ENCODE measurements at regions not wholly inside any gene's neighbourhood (a gene's known extent, or its start where the extent isn't known, plus 50 kb on each side); places are given as distances from the start of the nearest gene placed in this dataset.
A peak's percentile ranks its signal among the peaks of the same experiment; 100 is the strongest.
"Not testable (repeated sequence)": the region's sequence is repeated elsewhere in the genome, so short reads cannot be mapped to it uniquely, and the experiment has no call there.

DNA sequence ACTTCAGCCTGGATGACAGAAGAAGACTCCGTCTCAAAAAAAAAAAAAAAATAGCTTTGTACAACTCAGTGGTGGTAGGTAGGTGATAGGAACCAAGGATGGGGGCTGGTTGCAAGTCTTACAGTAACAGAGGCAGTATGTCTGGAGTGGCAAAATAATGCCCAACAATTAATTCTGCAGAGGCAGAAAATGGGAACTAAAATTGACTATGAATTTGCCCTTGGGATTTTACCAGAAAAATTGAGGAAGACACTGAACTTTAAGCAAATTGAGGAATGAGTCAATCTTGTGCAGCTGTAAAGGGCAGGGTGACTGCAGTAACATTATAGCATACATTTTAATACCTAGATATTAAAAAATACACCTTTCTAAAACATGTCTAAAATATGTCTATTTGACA lies 116.1 kb upstream of the FOXN2 start:
- Histone ChIP-seq H3K79me2 (ENCODE audit: insufficient read depth, low read length) (no peaks in the 10 kb centered on the region), H3K36me3 (ENCODE audit: insufficient read depth, low read length) (no peaks in the 10 kb centered on the region), H4K20me1 (ENCODE audit: insufficient read depth, low read length) (no peaks in the 10 kb centered on the region), H2AFZ (ENCODE audit: low read length) (no peak overlapping the region), H3K4me1 (ENCODE audit: insufficient read depth, low read length) (peaks cover 3% of the 10 kb centered on the region), H3K9me3 (ENCODE audit: low read depth, low read length) (no peaks in the 10 kb centered on the region), H3K27ac (ENCODE audit: low read depth, low read length) (no peak overlapping the region), H3K4me2 (ENCODE audit: insufficient read depth, low read length) (no peak overlapping the region), H3K27me3 (ENCODE audit: insufficient read depth, low read length) (no peaks in the 10 kb centered on the region), H3K4me3 (ENCODE audit: insufficient read depth, low read length) (no peak overlapping the region)
- no peak for TF ChIP-seq CTCF (IDR thresholded peaks at IDR 0.05; ENCODE audit: extremely low read depth, low read depth, low read length)
- no peak for DNase-seq (ENCODE audit: insufficient read length, low spot score, missing footprints)

DNA sequence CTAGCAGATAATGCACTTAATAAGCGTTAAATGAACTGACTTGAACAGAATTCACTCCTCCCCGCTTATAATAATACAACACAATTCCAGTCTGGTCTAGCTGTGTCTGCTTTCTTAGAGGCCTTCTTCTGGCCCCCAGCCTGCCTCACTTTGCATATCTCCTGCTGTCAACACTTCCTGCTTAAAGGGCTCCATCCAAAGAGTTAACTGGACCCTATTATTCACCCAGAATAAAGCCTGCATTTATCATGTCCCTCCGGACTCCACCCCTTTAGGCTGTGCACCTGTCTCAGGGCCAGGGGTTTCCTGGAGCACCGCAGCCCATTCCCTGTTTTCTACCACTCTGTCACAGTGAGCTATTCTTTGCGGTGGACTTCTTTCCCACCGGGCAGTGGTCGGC lies 115.4 kb upstream of the FOXN2 start:
- H3K36me3 ChIP-seq (ENCODE audit: insufficient read depth, low read length), result no peaks in the 10 kb centered on the region
- no peaks in the 10 kb centered on the region for H3K9me3 ChIP-seq (ENCODE audit: low read depth, low read length)
- no peak overlapping the region for H3K4me3 ChIP-seq (ENCODE audit: insufficient read depth, low read length)
- no peaks in the 10 kb centered on the region for H4K20me1 ChIP-seq (ENCODE audit: insufficient read depth, low read length)
- no peak for TF ChIP-seq CTCF (IDR thresholded peaks at IDR 0.05; ENCODE audit: extremely low read depth, low read depth, low read length)
- H3K27ac ChIP-seq (ENCODE audit: low read depth, low read length), result no peak overlapping the region
- H2AFZ ChIP-seq (ENCODE audit: low read length), result no peak overlapping the region
- no peaks in the 10 kb centered on the region for H3K79me2 ChIP-seq (ENCODE audit: insufficient read depth, low read length)
- DNase-seq (ENCODE audit: insufficient read length, low spot score, missing footprints), result no peak
- H3K4me2 ChIP-seq (ENCODE audit: insufficient read depth, low read length), result no peak overlapping the region
- no peaks in the 10 kb centered on the region for H3K27me3 ChIP-seq (ENCODE audit: insufficient read depth, low read length)
- H3K4me1 ChIP-seq (ENCODE audit: insufficient read depth, low read length), result peaks cover 3% of the 10 kb centered on the region

- no peak for TF ChIP-seq CTCF (IDR thresholded peaks at IDR 0.05; ENCODE audit: extremely low read depth, low read depth, low read length)
- no peak for DNase-seq (ENCODE audit: insufficient read length, low spot score, missing footprints)
- peak overlapping the region; percentile 42 for H2AFZ ChIP-seq (ENCODE audit: low read length)
Measured at GRCh38 chr2:48200620-48201293, 113.7 kb upstream of the FOXN2 start.

GRCh38 chr2:48201435-48201834 lies 113.0 kb upstream of the FOXN2 start:
- not testable (repeated sequence) for H3K9me3 ChIP-seq (ENCODE audit: low read depth, low read length); H2AFZ ChIP-seq (ENCODE audit: low read length); H3K27me3 ChIP-seq (ENCODE audit: insufficient read depth, low read length); H3K4me1 ChIP-seq (ENCODE audit: insufficient read depth, low read length); H4K20me1 ChIP-seq (ENCODE audit: insufficient read depth, low read length); H3K27ac ChIP-seq (ENCODE audit: low read depth, low read length); H3K4me3 ChIP-seq (ENCODE audit: insufficient read depth, low read length); H3K36me3 ChIP-seq (ENCODE audit: insufficient read depth, low read length); H3K79me2 ChIP-seq (ENCODE audit: insufficient read depth, low read length); DNase-seq (ENCODE audit: insufficient read length, low spot score, missing footprints); H3K4me2 ChIP-seq (ENCODE audit: insufficient read depth, low read length)

More at GRCh38 chr2:48200620-48201293, 113.7 kb upstream of the FOXN2 start:
- no peaks in the 10 kb centered on the region for H3K36me3 ChIP-seq (ENCODE audit: insufficient read depth, low read length)
- no peaks in the 10 kb centered on the region for H4K20me1 ChIP-seq (ENCODE audit: insufficient read depth, low read length)
- H3K4me1 ChIP-seq (ENCODE audit: insufficient read depth, low read length), result peaks cover 6% of the 10 kb centered on the region
- H3K4me2 ChIP-seq (ENCODE audit: insufficient read depth, low read length), result no peak overlapping the region
- H3K79me2 ChIP-seq (ENCODE audit: insufficient read depth, low read length), result no peaks in the 10 kb centered on the region
- no peaks in the 10 kb centered on the region for H3K9me3 ChIP-seq (ENCODE audit: low read depth, low read length)
- no peak overlapping the region for H3K27ac ChIP-seq (ENCODE audit: low read depth, low read length)
- H3K27me3 ChIP-seq (ENCODE audit: insufficient read depth, low read length), result no peaks in the 10 kb centered on the region
- no peak overlapping the region for H3K4me3 ChIP-seq (ENCODE audit: insufficient read depth, low read length)

Measured in osteoblast (primary cell).